HCT116 (cell line): ENCODE measurements at regions not wholly inside any gene's neighbourhood (a gene's known extent, or its start where the extent isn't known, plus 50 kb on each side); places are given as distances from the start of the nearest gene placed in this dataset.

Source experiments
- CTCF ChIP-seq, 3 experiments: fragments of 200-600 bp in 1 of 3; sonication (generic) in 1 of 3; IDR thresholded peaks in 2 of 3; conservative IDR thresholded peaks in 1 of 3; 2 replicates each; pipeline ENCODE4 v1.5.1; 2012 to 2017; ENCODE audit warnings: low read depth in 2 of 3, low read length in 2 of 3, antibody characterized with exemption in 1 of 3, borderline replicate concordance in 1 of 3, control low read depth in 1 of 3, mild to moderate bottlenecking in 1 of 3, mixed read lengths in 1 of 3, mixed run types in 1 of 3, moderate library complexity in 1 of 3; ENCODE audit not compliant: insufficient read depth in 1 of 3
- EZH2phosphoT487 ChIP-seq: fragments of 200-600 bp; IDR thresholded peaks from 2 replicates; pipeline ENCODE4 v1.6.1; 2018; ENCODE audit warnings: antibody characterized with exemption, borderline replicate concordance
- POLR2A ChIP-seq: IDR thresholded peaks from 2 replicates; pipeline ENCODE4 v1.7.0; 2011; ENCODE audit warnings: borderline replicate concordance; ENCODE audit not compliant: insufficient read depth, insufficient read length; ENCODE audit errors: extremely low read depth
- POLR2AphosphoS5 ChIP-seq: IDR thresholded peaks from 2 replicates; pipeline ENCODE4 v1.6.1; 2011; ENCODE audit warnings: mild to moderate bottlenecking, low read depth, low read length, moderate library complexity
- RAD21 ChIP-seq: IDR thresholded peaks from 2 replicates; pipeline ENCODE4 v1.6.1; 2012; ENCODE audit warnings: low read depth, mild to moderate bottlenecking
- SIN3A ChIP-seq: IDR thresholded peaks from 2 replicates; pipeline ENCODE4 v1.6.1; 2012; ENCODE audit warnings: low read depth
- YY1 ChIP-seq: IDR thresholded peaks from 2 replicates; pipeline ENCODE4 v1.6.1; 2011; ENCODE audit warnings: low read length, low read depth, moderate library complexity, mild to moderate bottlenecking; ENCODE audit not compliant: insufficient replicate concordance; ENCODE audit errors: extremely low read depth
- ZFX ChIP-seq: fragments of 450-650 bp; IDR thresholded peaks from 2 replicates; pipeline ENCODE4 v1.6.1; 2017
- ZNF274 ChIP-seq: fragments of 200-500 bp; sonication (Bioruptor generic); IDR thresholded peaks from 2 replicates; pipeline ENCODE4 v1.6.1; 2014; ENCODE audit warnings: mild to moderate bottlenecking, low read depth, low read length, inconsistent platforms

- no peak for TF ChIP-seq CTCF (IDR thresholded peaks at IDR 0.05 in 2 of 3, conservative IDR thresholded peaks at IDR 0.05 in 1 of 3; ENCODE audit: borderline replicate concordance in 1 of 3, insufficient read depth in 1 of 3, low read depth in 2 of 3, low read length in 2 of 3)
- no peak for TF ChIP-seq EZH2phosphoT487
- TF ChIP-seq YY1: no peak
- no peak for TF ChIP-seq RAD21
- no peak for TF ChIP-seq ZFX
- TF ChIP-seq POLR2A: no peak
- no peak for TF ChIP-seq SIN3A
- no peak for TF ChIP-seq POLR2AphosphoS5
- no peak for TF ChIP-seq ZNF274
Observed at GRCh38 chr18:24762511-24762910, 302.1 kb downstream of the HRH4 start.
